HG03095 (cell line): ENCODE measurements at regions not wholly inside any gene's neighbourhood (a gene's known extent, or its start where the extent isn't known, plus 50 kb on each side); places are given as distances from the start of the nearest gene placed in this dataset.
"Not testable (repeated sequence)": the region's sequence is repeated elsewhere in the genome, so short reads cannot be mapped to it uniquely, and the experiment has no call there.

Source experiments
- ATAC-seq: cut with Tn5 transposase; IDR thresholded peaks from one replicate; pipeline ENCODE4 v1.9.1; 2021; ENCODE audit warnings: moderate library complexity; ENCODE audit not compliant: unreplicated experiment

DNA sequence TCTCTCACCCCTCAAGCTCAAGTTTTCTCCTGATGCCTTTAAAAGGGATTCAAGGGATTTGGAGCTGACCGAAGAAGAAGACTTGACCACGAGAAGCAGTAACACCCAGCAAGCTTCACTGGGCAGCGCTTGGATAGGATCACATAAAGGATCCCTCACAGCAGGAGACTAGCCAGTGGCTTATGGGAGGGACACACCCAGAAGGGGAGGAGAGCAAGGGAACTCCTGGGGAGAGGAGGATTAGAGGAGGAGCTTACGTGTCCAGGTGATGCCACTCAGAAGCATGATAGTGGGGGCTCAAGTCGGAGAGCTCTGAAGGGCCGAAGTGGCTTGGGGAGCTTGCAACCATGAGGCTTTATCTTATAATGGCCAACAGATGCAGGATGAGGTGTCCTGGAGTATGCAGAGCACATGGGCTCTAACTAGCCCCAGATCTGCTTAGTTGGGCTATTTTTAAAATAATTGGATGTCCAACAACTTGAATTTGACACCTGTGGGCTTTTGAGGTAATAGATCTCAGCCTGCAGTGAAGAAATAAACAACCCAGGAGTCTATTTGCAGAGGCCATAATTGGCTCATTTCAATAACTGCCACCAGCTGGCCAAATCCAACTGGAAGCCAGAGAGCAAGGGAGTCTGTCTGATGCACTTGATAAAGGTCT, 137.9 kb upstream of the EXOC2 start:
- ATAC-seq, result no peak

DNA sequence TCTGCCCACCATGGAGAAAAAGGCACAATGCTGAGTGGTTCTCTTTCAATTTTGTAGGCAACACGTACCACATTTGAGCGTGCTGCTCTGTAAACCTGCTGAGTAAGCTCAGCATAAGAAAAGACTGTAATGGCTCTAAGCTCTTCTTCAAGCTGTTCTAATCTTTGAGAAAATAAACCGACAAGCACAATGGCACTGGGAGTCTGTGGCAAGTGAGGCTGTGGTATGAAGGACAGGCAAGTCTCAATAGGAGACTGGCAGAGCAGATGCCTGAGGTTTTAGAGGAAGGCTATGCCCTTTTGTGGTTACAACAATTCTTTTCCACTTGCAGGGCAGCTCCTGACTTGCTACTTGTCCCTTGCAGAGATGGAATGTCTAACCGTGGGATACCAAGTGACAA, 136.7 kb upstream of the EXOC2 start:
- no peak for ATAC-seq

DNA sequence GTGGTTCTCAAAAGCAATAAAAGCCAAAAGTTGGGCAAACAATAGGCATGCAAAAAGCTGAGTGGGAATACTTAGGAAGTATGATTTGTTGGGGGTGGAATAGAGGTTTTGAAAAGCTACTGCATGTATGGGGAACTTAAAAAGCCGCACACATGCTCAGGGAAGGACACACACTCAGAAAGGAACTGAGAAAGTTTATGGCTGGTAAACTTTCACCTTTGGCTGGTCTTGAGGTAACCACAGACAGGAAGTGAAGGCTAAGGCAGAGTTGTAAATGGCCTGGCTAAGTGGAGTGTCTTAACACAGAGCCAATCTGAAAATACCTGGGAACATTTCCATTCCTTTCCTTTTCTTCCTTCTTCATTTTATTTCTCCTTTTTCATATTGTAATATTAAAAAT, 134.5 kb upstream of the EXOC2 start:
- ATAC-seq, result no peak

DNA sequence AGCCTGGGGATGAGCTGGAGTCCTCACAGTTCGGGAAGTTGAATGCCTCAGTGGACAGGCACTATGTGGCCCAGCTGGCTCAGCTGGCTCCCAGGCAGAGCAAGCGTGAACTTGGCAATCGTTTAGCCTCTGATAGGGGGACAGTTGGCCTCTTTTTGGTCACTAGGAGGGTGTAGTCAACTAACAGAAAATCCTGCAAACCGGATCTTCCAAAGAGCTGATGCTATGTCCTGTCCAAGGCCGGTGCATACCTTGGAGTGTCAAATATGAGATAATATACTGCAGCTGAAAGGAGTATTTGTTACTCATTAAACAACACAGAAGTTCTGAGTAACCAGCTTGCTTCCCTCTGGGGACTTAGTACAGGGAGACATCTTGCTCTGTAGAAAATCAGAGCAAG, 126.2 kb upstream of the EXOC2 start:
- no peak for ATAC-seq

DNA sequence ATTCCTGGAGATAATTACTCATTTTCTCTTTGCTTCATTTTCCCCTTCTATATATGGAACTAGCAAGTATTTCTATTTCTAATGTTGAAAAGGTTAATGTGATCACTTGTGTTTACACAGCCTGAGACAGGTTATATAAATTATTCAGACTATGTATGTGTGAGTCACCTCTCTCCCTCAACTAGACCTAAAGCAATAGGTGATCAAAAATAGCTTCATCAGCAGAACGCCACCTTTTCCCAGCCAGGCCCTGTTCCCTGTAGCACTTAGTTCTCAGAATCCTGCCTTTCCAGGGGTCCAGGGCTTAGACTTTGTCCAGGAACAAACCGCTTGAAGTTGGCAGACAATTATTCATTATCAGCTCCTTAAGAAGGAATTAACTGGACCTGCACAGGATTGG, 125.3 kb upstream of the EXOC2 start:
- ATAC-seq, result no peak

DNA sequence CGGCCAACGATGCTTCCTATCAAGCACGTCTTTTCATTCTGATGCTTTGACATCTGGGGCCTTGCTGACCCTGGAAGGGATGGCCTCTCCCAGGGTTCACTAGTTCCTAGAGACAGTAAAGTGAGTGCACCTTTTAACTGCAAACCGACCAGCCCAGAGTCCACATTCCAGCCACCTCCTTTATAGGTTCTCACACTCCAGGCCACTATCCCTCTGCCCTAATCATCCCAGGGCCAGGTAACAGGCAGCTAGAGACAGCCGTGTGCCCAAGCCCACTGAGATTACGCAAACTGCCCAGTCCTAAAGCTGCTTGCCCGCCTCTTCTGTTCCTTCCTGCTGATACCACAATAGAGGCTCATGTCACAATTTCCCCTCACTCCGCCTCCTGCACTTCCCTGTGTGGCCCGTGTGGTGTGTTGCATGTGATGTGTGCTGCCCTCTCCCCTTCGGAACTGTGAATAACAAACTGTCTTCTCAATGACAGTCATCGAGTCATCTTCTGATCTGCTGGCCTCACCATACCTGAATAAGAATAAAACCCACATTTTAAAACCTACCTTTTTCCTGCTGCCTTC, 123.7 kb upstream of the EXOC2 start:
- ATAC-seq, result no peak

DNA sequence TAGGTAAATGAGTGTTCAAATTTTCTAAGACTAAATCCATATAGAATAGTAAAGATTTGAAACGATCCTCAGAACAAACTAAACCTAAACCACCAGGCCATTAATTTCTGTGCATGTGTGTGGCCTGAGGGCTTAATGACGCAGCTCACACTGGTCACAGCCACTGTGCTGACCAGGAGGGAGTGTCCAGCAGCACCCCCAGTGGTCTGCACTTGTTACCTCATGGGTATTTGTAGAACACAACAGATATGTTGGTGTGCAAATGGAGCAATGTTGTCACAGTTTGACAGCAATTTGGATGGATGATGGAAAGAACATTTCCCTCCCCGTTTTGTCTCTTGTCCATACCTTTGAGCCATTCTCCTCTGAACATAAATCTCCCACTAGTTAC, 122.4 kb upstream of the EXOC2 start:
- ATAC-seq, result no peak

DNA sequence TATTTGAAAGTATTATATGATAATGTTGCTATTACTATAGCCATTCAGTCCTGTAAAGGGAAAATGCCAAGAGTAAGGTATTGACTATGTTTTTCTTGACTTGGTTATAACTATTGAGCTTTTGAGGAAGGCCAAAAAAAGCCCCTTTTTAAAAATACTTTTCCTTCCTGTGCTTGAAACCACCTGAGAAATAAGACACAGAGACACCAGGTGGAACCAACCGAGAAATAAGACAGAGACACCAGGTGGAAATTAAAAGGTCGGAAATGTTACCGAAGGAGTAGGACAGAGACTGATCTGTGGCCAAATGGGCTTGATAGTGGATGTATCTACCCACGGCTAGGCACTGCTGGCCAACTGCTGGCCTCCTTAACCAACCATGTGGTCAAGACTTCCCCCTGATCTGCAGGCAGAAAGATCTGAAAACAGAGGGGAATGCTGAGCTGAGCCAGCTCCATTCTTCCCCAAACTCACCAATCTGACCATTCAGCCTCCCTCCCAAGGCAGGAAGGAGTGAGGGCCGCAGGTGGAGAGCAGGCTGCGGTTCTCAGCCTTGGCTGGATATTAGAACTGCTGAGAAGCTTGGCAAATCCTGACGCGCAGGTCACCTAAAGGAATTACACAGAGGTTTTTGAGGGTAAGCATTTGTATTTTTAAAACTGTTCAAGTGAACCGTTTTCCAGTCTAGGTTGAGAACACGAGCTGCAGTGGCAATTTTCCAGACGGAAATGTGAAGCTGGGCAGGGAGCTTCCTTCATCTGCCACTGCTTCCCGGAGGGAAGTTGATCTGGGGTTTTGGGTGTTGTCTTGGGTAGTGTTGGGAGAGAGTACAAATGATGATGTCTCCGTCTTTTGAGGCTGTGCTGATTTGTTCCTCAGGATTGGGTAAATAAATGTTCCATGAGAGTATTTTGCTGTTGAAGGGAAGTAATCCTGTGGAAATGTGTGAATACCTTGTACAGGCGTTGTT, 121.7 kb upstream of the EXOC2 start:
- no peak for ATAC-seq

DNA sequence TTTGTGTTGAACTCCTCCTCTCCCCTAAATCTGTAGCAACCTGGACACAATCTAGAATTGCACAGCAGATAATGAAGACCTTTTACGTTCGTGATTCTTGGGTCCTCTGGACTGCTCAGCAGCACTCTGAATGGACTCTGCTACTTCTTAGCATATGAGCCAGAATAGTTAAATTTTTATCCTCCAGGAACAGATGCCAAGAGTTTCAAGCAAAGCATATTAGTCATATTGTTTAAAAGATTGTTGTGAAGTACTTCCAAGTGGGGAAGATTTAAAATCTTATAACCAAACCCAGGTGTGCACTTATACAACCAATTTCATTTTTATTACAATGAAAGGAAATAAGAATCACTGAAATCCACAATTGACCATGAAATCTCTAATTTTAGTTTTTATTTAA, 118.9 kb upstream of the EXOC2 start:
- no peak for ATAC-seq

DNA sequence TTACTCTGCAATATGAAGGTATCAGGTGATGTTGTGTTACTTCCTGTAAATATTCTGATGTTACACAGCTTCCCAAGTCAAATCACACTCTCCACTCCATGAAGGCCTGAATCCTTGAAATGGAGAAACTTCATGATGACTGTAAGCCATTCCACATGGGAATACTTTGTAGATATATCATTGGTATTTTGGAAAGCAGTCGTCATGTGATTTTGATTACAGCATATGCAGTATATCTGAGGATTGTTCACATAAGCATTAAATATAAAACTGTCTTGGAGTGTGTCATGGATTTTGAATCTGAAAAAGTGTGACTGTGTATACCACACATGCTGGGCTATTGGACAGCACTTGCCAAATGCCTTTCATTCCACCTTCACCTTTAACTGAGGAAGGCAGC, 118.3 kb upstream of the EXOC2 start:
- ATAC-seq, result no peak

DNA sequence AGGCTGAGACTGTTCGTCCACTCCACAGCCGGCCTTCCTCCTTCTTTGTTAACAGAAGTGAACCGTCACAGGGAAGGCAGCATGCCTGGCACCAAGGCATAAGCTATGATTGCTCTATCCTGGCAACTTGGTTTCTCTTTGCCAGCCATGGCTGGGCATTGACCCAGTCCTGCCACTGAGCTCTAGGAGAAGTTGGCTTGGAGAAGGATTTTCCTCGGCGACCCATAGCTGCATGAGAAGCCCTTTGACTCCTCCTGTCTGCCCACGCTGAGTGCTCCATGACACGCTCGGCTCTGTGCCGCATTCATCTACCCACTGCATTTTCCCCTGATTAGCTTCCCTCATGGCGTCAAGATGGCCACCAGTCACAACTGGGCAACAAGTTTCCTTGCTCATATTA, 111.8 kb upstream of the EXOC2 start:
- no peak for ATAC-seq

DNA sequence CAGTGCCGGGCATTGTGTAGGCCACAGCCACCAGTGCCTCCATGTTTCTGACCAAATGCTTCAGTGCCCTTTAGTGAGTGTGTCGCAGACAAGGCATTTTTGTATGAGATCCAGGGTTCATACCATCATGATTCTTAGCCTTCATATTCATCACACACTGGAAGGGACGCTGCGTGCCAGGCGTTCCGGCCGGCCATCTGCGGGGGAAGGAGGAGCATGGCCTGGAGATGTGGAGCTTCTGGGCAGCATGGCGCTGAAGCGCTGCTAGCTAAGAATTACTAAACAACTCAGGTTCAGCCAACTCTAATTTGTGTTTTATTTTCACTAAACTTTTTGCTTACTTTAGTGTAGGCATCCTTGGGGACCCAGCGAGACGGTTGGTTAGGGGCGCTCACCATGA, 111.4 kb upstream of the EXOC2 start:
- ATAC-seq, result no peak

DNA sequence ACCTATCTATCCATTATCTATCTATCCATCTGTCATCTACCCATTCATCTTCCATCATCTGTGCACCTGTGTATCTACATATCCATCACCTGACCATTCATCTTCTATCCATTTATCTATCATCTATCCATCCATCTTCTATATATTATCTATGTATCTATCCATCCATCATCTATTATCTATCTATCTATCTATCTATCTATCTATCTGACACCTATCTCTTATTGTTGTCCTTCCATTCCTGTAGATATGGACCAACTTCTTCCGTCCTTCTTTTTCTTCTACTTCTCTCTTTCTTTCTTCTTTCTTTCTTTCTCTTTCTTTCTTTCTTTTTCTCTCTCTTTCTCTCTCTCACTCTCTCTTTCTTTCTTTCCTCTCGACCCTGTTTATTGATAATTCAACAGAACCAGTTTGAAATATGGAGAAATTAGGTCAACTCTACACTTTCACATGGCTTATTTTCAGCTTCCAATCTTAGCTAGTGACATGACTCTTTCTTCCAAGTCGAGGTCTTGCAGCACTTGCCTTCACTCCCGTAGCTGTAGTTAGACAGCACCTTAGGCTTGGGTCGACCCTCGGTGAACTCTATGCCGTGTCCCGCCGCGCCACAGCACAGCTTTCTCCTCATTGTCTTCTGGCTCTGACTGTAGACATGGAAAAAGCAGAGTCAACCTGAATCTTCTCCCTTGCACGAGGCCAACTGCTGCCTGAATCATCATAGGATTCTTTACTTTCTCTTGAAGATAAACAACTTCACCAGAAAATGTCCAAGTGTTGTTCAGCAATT, 110.4 kb upstream of the EXOC2 start:
- no peak for ATAC-seq

DNA sequence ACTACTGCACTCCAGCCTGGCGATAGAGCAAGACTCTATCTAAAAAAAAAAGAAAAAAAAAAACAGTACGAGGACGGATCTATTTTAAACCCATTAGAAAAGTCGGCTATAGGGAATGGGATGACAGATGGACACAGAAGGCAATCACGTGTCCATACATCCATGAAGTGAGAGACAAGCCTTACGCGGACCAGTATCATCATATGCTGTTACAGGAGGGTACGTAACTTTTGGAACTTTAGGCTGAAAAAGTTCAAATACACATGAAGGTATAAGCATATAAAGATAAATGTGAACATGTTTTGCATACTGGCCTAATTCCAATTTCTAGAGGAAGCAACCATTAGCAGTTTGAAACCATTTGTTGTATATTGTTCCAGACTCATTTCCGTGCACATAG, 109.8 kb upstream of the EXOC2 start:
- ATAC-seq, result no peak

DNA sequence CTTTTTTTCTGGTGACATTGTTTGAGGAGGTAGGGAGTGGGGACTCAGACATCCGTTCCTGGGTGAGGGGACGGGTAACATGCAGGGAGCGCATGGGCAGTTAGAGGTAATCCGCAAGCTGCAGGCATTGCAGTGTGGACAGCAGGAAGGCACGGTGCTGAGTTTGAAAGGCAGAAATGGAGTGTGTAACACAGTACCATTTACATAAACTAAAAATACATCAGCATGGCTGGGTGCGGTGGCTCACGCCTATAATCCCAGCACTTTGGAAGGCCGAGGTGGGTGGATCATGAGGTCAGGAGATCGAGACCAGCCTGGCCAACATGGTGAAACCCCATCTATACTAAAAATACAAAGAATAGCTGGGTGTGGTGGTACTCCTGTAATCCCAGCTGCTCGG, 109.3 kb upstream of the EXOC2 start:
- not testable (repeated sequence) for ATAC-seq

DNA sequence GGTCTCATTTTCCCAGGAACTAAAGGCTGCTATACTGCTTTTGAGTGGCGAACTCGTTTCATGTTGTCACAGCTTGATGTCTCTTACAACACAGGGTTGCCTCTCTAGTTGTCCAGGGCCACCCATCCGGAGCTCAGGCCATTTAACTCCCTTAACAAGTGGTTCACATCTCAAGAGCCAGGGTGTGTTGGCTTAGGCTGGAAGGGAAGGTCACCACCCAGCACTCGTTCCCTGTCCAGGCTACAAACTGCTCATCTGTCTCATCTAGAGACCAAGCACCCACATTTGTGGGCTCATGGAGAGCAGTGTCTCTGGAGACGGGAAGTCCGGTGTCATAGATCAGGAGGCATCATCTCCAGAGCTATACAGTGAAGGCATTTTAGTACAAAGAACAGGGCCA, 106.8 kb upstream of the EXOC2 start:
- ATAC-seq, result no peak

DNA sequence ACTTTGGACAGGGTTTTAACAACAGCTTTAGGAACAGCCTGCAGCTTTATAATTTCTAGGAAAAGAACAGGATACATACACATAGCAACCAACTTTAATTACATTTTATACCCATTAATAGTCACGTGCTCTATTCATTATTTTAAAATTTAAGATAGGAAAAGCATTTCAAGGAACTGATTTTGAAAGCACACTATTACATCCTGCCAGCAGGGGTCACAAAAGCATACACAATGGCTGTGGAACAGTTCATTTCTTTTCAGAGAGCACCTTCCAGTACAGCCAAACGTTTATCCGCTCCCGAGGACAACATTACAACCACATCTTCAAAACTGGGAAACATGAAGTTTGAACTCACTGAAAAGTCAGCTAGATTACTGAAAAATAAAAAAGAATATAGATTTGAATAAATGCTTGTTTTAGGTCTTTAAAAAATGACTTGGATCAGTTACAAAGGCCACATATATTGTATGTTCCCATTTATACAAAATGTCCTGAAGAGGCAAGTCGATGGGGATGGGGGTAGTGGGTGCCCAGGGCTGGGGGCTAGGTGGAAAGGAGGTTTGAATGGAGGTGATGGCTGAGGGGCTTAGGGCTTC, 104.6 kb upstream of the EXOC2 start:
- ATAC-seq, result no peak

DNA sequence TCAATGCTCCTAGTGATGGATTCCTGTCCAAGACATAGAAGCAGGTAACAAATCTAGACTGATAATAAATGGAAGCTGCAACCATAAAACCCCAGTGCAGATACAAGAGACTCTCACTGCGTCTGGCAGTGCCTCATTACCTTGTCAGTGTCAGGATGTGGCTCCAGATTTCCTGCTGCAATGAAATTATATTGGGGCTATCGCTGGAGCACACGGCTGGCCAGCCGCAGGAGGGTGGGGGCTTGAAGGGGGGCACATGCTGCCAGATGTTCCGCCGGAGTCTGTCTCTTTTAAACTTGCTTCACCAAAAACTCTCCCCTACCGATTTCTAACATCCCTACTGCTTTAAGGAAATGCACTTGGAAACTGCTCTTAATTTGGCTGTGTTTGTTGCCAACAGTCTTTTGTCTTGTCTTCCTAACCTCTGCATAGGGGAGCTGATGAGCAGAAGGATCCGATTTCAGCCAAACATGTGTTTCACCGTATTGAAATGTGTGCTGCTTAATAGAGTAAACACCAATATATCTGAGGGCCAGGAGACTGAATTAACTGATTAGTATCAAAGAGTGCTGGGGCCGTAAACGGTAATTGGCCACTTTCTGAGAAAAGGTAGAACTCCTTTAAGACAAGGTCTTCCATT, 102.2 kb upstream of the EXOC2 start:
- no peak for ATAC-seq

DNA sequence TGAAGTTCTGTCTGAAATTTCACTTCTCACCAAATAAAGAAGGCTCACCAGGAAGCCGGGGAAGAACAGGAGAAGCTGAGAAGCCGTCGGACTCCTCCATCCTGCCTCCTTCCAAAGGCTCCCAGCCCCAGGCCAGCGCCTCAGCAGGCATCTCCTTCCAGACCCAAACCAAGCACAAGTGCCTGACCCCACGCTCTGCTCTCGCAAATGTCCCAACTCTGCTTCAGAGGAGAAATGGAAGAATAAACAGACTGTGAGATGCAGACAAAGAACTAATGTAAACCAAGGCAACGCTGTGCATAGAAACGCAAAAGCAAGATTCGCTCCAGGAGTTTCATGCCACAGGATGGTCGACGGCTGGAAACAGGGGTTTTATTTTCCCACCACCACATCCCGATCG, 100.3 kb upstream of the EXOC2 start:
- ATAC-seq, result no peak

DNA sequence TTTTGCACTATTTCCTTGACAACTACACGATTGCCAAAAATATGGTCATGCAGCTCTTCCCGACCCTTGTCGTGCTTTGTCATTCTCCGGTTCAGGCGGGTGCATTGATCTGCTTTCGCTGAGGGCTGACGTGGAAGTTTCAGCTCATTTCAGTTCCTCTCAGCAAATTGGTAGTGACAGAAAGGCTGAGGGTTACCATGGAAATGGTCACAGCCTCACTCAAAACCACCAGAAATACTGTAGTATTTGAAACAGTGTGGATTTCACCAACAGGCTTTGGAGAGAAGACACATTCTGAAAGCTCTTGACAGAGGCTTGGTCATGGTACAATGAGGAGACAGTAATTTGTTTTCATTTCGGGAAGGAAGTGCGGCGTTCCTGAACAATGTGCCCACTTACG, 99.7 kb upstream of the EXOC2 start:
- no peak for ATAC-seq
